MM.1S (cell line): ENCODE measurements at regions not wholly inside any gene's neighbourhood (a gene's known extent, or its start where the extent isn't known, plus 50 kb on each side); places are given as distances from the start of the nearest gene placed in this dataset.

Source experiments
- DNase-seq: peaks from one replicate; pipeline ENCODE4 v3.0.0-alpha.2; 2015
- H2AFZ ChIP-seq: fragments of 300-600 bp; sonication (generic); 2 replicates; pipeline ENCODE4 v1.6.0; 2016; ENCODE audit warnings: antibody characterized with exemption, low read length
- H3F3A ChIP-seq: fragments of 300-600 bp; sonication (generic); 2 replicates; pipeline ENCODE4 v1.6.1; 2016; ENCODE audit warnings: mild to moderate bottlenecking, antibody characterized with exemption, low read length, moderate library complexity, mixed read lengths; ENCODE audit not compliant: insufficient read depth
- H3K27ac ChIP-seq: fragments of 300-600 bp; sonication (generic); 2 replicates; pipeline ENCODE4 v1.5.1; 2016; ENCODE audit warnings: mild to moderate bottlenecking, low read length
- H3K27me3 ChIP-seq: fragments of 300-600 bp; sonication (generic); replicated peaks from 2 replicates; pipeline ENCODE4 v1.6.0; 2016; ENCODE audit warnings: low read length; ENCODE audit not compliant: insufficient read depth
- H3K36me3 ChIP-seq: fragments of 300-600 bp; sonication (generic); replicated peaks from 2 replicates; pipeline ENCODE4 v1.6.1; 2016; ENCODE audit warnings: mild to moderate bottlenecking, low read length, mixed read lengths; ENCODE audit not compliant: insufficient read depth
- H3K4me1 ChIP-seq: fragments of 300-600 bp; sonication (generic); 2 replicates; pipeline ENCODE4 v1.6.1; 2016; ENCODE audit warnings: low read length, mixed read lengths
- H3K4me2 ChIP-seq: fragments of 300-600 bp; sonication (generic); 2 replicates; pipeline ENCODE4 v1.6.0; 2016; ENCODE audit warnings: low read depth, low read length
- H3K4me3 ChIP-seq: fragments of 300-600 bp; sonication (generic); 2 replicates; pipeline ENCODE4 v1.5.1; 2016; ENCODE audit warnings: low read length, mixed read lengths
- H3K79me2 ChIP-seq: fragments of 300-600 bp; sonication (generic); 2 replicates; pipeline ENCODE4 v1.6.1; 2016; ENCODE audit warnings: mixed run types, low read length, mixed read lengths
- H3K9ac ChIP-seq: fragments of 300-600 bp; sonication (generic); 2 replicates; pipeline ENCODE4 v1.6.1; 2016; ENCODE audit warnings: low read length, mixed read lengths
- H3K9me2 ChIP-seq: fragments of 300-600 bp; sonication (generic); replicated peaks from 2 replicates; pipeline ENCODE4 v1.6.1; 2016; ENCODE audit warnings: mild to moderate bottlenecking, low read length, mixed read lengths; ENCODE audit not compliant: insufficient read depth
- H3K9me3 ChIP-seq: fragments of 300-600 bp; sonication (generic); replicated peaks from 2 replicates; pipeline ENCODE4 v1.6.1; 2016; ENCODE audit warnings: mild to moderate bottlenecking, low read length, mixed read lengths; ENCODE audit not compliant: insufficient read depth
- H4K20me1 ChIP-seq: fragments of 300-600 bp; sonication (generic); 2 replicates; pipeline ENCODE4 v1.6.1; 2016; ENCODE audit warnings: mild to moderate bottlenecking, low read length, moderate library complexity, mixed read lengths; ENCODE audit not compliant: insufficient read depth
- EZH2 ChIP-seq: fragments of 300-600 bp; sonication (generic); optimal IDR thresholded peaks from 2 replicates; pipeline ENCODE3; 2017; ENCODE audit warnings: low read depth, mild to moderate bottlenecking, antibody characterized with exemption, low read length, mixed read lengths
- EZH2phosphoT487 ChIP-seq: fragments of 300-600 bp; sonication (generic); IDR thresholded peaks from 2 replicates; pipeline ENCODE4 v1.6.1; 2018; ENCODE audit warnings: antibody characterized with exemption, low read length
- TF ChIP-seq, protein P1 (sequence below): fragments of 300-600 bp; sonication (generic); IDR thresholded peaks from 2 replicates; pipeline ENCODE4 v1.5.1; 2016; ENCODE audit warnings: antibody characterized with exemption, low read length, mixed read lengths

DNA sequence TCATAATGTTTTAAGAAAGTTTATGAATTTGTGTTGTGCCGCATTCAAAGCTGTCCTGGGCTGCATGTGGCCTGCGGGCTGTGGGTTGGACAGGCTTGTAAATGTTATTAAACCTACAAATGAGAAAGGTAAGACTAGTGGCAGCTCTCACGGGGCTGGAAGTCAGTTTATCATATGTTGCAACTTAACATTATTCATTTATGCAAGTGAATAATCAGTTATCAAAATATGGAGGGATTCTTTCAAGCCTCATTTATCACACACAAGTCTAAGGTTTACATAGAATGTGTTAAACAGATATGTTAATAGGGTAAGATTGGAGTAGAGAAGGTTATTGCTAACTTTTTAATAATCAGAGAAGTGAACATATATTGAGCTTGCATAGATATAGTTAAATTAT, 442.5 kb upstream of the RGS6 start:
- Histone ChIP-seq H3K79me2 (no peaks in the 10 kb centered on the region), H4K20me1 (no peaks in the 10 kb centered on the region), H3F3A (no peaks in the 10 kb centered on the region), H3K9me2 (no peaks in the 10 kb centered on the region), H3K9ac (no peak overlapping the region), H3K4me1 (no peaks in the 10 kb centered on the region), H3K27ac (no peak overlapping the region), H3K4me3 (no peak overlapping the region), H3K36me3 (no peaks in the 10 kb centered on the region), H3K9me3 (no peaks in the 10 kb centered on the region), H3K27me3 (no peaks in the 10 kb centered on the region), H2AFZ (no peak overlapping the region), H3K4me2 (no peak overlapping the region)
- TF ChIP-seq, protein P1, sequence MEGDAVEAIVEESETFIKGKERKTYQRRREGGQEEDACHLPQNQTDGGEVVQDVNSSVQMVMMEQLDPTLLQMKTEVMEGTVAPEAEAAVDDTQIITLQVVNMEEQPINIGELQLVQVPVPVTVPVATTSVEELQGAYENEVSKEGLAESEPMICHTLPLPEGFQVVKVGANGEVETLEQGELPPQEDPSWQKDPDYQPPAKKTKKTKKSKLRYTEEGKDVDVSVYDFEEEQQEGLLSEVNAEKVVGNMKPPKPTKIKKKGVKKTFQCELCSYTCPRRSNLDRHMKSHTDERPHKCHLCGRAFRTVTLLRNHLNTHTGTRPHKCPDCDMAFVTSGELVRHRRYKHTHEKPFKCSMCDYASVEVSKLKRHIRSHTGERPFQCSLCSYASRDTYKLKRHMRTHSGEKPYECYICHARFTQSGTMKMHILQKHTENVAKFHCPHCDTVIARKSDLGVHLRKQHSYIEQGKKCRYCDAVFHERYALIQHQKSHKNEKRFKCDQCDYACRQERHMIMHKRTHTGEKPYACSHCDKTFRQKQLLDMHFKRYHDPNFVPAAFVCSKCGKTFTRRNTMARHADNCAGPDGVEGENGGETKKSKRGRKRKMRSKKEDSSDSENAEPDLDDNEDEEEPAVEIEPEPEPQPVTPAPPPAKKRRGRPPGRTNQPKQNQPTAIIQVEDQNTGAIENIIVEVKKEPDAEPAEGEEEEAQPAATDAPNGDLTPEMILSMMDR = no peak
- TF ChIP-seq EZH2 = no peak
- no peak for TF ChIP-seq EZH2phosphoT487
- DNase-seq = no peak

DNA sequence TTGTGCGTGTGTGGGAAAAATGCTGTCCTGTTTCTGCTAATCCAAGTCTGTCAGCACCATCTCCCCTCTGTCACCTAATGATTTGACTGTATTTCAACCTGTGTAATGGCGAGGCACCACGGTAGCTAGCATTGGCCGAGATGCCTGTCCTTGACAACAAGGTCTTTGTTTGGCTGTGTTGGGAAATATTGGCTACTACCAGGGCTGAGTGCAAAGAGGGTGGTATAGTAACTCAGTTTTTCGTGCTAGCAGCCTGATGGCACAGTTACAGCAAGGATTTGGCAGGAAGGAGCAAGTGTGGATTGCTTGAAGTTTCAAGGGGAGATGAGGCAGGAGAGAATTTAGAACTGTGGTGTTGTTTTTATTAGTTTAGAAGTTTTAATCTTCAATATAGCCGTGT, 440.3 kb upstream of the RGS6 start:
- H3K36me3 ChIP-seq = no peaks in the 10 kb centered on the region
- H3K79me2 ChIP-seq = no peaks in the 10 kb centered on the region
- H3K4me3 ChIP-seq = no peak overlapping the region
- no peaks in the 10 kb centered on the region for H3K9me3 ChIP-seq
- no peaks in the 10 kb centered on the region for H3K4me1 ChIP-seq
- TF ChIP-seq, protein P1 = no peak
- TF ChIP-seq EZH2phosphoT487 = no peak
- TF ChIP-seq EZH2 = no peak
- no peaks in the 10 kb centered on the region for H3K27me3 ChIP-seq
- H3F3A ChIP-seq = no peaks in the 10 kb centered on the region
- H3K27ac ChIP-seq = no peak overlapping the region
- no peak overlapping the region for H2AFZ ChIP-seq
- H3K9me2 ChIP-seq = no peaks in the 10 kb centered on the region
- H3K9ac ChIP-seq = no peak overlapping the region
- H3K4me2 ChIP-seq = no peak overlapping the region
- no peak for DNase-seq
- no peaks in the 10 kb centered on the region for H4K20me1 ChIP-seq

DNA sequence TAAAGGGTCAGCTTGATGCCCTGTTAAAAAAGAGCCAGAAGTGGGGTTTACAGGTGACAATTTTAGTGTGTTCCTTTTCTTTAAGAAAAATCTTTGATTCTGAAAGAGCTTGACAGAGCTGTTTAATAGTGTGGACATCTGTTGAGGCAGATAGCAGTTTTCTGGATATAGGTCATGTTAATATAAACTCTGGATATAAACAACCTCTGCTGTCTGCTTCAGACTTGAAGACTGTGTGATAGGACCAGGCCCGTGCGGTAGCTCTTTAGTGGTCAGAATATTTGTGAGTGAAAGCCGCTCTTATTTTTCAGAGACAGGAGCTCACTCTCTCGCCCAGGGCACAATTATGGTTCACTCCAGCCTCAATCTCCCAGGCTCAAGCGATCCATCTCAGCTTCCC, 439.9 kb upstream of the RGS6 start:
- Histone ChIP-seq H3K79me2 (no peaks in the 10 kb centered on the region), H2AFZ (no peak overlapping the region), H3K4me3 (no peak overlapping the region), H3K27ac (no peak overlapping the region), H3K9me2 (no peaks in the 10 kb centered on the region), H3K27me3 (no peaks in the 10 kb centered on the region), H3K36me3 (no peaks in the 10 kb centered on the region), H3K4me1 (peaks cover 2% of the 10 kb centered on the region; the same call in 1 of the 2 replicates), H3K9ac (no peak overlapping the region), H3F3A (no peaks in the 10 kb centered on the region), H4K20me1 (no peaks in the 10 kb centered on the region), H3K4me2 (no peak overlapping the region), H3K9me3 (no peaks in the 10 kb centered on the region)
- no peak for DNase-seq
- no peak for TF ChIP-seq EZH2
- TF ChIP-seq, protein P1 = no peak
- no peak for TF ChIP-seq EZH2phosphoT487
